OCI-M2 (cell line): ENCODE measurements at regions not wholly inside any gene's neighbourhood (a gene's known extent, or its start where the extent isn't known, plus 50 kb on each side); places are given as distances from the start of the nearest gene placed in this dataset.

ENCODE experiments used
- DNase-seq: peaks from one replicate; lab custom pipeline; 2025; ENCODE audit not compliant: unreplicated experiment; lab: John Stamatoyannopoulos, UW

GRCh38 chr5:56358046-56358445 lies 124.9 kb upstream of the ANKRD55 start:
- no peak for DNase-seq

DNA sequence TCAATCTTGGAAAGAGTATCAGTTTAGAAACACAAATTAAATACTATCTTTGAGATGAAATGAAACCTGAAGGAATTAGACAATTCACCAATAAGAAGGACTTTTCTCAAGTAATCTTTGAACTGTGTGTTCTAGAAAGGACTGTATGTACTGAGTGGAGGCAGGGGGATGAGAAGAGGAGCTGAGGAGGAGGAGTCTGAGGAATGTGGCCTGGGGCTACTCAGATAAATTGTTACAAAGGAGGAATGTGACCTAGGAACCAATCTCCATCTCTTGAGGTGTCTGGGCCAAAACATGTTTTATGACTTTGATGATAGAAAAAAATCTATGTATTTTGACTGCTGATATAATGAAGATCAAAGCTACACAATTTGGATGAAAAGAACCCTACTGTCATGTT lies 124.3 kb upstream of the ANKRD55 start:
- no peak for DNase-seq

DNA sequence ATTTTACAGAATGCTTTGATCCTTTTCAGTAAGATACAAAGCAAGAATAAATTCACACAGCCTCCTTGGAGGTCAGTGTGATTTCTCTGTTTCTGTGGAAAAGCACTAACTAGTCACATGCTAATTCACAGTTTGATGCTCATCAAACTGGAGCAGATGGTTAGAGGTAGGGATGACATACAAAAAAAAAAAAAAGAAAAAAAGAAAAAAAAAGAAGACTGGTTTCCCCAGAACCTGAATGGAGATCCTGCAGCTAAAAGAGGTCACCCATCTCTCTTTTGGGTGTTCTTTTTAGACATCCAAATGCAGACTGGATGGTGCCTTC lies 123.7 kb upstream of the ANKRD55 start:
- DNase-seq, result no peak

DNA sequence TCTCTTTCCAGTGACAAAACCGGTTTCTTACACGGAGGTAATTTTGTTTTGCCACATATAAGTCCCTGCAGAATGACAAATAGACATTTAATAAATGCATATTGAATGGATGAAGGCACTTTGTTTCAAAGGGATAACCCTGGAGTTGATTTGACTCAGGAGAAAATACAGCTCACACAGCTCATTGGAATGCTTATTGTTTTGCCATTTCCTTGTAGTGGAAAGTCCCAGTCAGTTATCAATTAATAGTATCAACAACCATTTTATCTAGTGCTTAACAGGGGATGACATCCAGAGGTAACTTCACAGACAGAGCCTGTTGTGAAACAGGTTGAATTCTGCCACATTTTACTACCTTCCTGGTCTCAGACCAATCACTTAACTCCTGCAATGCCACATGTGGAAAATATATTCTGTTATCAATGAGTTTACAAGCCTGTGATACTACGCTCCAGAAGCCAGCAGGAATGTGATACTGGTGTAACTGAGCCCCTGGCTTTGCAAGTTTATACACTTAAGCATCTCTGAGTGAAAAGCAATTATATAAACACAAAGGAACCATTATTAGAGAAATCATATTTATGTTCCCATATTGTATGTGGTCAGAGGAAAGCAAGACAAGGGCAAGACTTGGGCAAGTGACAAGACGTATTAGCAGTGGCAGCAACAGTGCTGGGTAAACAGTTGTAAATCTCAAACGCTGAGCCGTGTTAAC lies 123.1 kb upstream of the ANKRD55 start:
- no peak for DNase-seq

- no peak for DNase-seq
These were observed 121.7 kb upstream of the ANKRD55 start for GRCh38 chr5:56354836-56355235.

- DNase-seq, result no peak
These were observed 119.9 kb upstream of the ANKRD55 start for GRCh38 chr5:56352808-56353590.

- no peak for DNase-seq
These were observed 117.6 kb upstream of the ANKRD55 start for GRCh38 chr5:56350597-56351170.

DNA sequence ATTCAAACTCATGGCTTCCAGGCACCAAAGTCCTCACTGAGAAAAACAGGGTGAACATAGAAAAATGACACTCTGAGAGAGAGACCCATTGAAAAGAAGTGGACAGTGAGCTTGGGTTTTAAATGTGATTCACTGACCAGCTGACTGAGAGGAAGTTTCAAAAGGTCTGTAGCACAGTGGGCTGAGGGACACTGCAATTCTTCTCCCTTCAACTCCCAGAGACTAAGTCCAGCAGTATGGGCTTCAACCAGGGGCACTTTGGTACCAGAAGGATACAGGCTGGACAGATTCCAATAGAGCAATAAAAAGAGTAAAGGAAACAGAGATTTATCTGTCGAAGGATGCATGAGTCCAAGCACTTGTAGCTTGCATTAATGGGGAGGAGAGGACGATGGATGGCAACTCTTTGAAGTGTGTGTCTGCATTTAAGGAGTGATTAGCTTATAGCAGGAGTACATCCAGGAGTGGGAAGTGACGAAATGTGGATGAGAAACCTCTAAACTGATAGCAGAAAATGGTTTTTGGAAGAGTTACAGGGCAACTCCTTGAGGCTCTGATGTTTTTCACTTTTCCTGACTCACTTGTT lies 117.0 kb upstream of the ANKRD55 start:
- no peak for DNase-seq

GRCh38 chr5:56349461-56349860 lies 116.3 kb upstream of the ANKRD55 start:
- no peak for DNase-seq

DNA sequence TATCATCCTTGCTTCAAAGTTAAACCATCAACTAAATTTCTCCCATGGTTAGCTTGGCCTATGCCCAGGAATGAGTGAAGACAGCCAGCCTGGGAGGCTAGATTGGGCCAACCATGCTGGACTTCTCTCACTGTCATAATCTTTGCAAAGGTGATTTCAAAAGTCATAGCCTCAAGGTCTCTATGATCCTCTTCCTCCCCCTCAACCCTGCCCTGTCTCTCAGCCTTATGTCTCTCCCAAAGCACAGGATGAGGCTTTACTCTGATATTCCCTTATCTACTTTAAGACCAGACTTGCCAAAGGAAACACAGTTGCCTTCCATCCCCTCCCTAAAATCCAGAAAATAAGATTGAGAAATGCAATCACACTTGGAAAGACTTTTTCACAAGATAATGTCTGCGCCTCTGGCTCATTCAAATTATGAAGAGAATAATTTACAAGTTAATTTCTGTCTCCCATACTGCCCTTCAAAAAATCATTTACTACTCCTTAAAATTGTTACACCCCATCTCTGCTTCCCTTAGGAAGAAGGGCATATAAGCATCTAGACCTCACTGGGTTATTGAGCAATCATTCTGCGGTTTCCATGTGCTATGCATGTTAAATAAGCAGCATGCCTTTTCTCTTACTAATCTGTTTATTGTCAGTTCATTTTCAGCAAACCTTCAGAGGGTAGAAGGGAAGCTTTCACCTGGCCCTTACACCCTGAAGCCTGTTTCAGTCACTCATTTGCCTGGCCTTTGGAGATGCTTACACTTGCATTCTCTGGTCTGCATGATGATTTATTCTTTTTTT lies 113.8 kb upstream of the ANKRD55 start:
- DNase-seq, result no peak

GRCh38 chr5:56346044-56346710 lies 113.0 kb upstream of the ANKRD55 start:
- no peak for DNase-seq

GRCh38 chr5:56345352-56345751 lies 112.2 kb upstream of the ANKRD55 start:
- DNase-seq, result no peak

- DNase-seq, result no peak
These were observed 111.5 kb upstream of the ANKRD55 start for GRCh38 chr5:56344594-56344993.

GRCh38 chr5:56343988-56344387 lies 110.9 kb upstream of the ANKRD55 start:
- no peak for DNase-seq

DNA sequence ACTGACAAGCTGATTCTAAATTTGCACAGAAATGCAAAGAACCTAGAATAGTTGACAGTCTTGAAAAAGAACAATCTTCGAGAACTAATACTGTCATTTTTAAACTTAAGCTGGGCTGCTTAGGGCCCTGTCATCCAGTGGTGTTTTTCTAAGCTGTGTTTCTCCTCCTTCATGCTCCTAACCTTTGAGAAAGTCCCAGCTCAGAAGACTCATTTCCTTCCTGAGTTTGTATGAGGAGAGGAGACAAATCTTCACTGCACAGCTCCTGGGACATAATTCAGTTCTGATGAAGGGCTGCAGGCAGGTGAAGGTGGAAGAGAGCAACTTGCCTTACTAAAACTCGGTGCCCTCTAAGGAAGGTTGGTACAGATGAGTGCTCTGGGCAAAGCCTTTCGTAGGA lies 109.5 kb upstream of the ANKRD55 start:
- DNase-seq, result no peak

DNA sequence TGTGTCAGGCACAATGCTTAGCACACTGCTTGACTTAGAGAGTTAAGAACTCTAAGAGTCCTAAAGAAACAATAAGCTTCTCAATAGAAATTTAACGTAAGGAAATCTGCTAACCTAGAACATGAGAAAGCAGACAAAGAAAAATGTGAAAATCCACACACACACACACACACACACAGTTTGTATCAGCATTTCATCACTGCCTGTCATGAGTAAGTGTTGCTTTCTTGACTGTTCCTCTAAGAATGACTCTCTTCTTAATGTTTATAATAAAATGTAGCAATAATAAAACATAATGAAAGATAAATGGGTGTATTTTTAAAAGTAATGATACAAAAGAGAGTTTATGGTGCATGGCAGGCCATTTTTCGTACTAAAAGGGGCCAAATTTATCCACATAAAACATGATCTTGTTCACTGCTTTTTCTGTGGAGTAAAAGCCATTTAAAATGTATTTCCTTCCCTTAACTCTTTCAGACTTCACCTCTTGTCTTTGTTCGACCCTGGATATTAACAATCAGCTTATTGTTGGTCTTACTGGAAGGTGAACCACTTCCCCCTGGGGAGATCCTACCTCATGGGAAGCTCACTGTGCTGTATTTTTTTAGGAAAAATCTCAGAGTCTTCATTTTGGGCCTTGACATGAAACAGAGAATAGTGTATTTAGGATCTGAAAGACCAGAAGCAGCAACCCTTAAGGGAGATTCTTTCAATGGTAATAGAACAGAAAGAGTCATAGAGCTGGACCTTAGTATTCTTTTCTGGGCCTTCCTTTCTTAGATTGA lies 107.3 kb upstream of the ANKRD55 start:
- no peak for DNase-seq

- DNase-seq, result no peak
These were observed 106.6 kb upstream of the ANKRD55 start for GRCh38 chr5:56339732-56340131.

DNA sequence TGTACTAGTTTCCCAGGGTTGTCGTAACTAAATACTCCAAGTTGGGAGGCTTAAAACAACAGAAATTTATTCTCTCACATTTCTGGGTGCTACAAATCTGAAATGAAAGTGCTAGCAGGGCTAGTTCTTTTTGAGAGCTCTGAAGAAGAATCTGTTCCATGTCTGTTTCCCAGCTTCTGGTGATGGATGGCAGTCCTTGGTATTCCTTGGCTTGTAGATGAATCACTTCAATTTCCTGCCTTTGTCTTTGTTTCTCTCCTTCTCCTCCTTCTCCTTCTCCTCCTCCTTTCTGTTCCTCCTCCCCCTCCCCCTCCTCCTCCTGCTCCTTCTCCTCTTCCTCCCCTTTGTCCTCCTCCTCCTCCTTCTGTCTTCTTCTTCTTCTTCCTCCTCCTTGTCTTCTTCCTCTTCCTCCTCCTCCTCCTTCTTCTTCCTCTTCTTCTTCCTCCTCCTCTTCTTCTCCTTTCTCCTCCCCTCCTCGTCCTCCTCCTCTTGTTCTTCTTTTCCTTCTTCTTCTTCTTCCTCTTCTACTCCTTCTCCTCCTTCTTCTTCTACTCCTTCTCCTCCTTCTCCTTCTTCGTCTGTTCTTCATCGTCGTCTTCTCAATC lies 104.7 kb upstream of the ANKRD55 start:
- no peak for DNase-seq

DNA sequence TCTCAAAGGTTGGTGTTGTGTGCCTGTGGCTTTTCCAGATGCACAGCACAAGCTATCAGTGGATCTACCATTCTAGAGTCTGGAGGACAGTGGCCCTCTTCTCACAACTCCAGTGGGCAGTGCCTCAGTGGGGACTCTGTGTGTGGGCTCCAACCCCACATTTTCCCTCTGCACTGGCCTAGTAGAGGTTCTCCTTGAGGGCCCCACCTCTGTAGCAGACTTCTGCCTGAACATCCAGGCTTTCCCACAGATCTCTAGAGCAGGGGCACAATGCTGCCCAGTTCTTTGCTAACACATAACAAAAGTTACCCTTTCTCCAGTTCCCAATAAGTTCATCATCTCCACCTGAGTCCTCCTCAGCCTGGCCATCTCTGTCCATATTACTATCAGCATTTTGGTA lies 102.1 kb upstream of the ANKRD55 start:
- no peak for DNase-seq

- DNase-seq, result no peak
These were observed 97.7 kb upstream of the ANKRD55 start for GRCh38 chr5:56330806-56331205.
